Ishikawa (cell line): ENCODE measurements at regions not wholly inside any gene's neighbourhood (a gene's known extent, or its start where the extent isn't known, plus 50 kb on each side); places are given as distances from the start of the nearest gene placed in this dataset.

Source experiments
- EP300 ChIP-seq: IDR thresholded peaks from 2 replicates; pipeline ENCODE4 v1.6.1; 2012; ENCODE audit warnings: borderline replicate concordance
- FOXM1 ChIP-seq: IDR thresholded peaks from 2 replicates; pipeline ENCODE4 v1.6.1; 2012; ENCODE audit warnings: low read depth, borderline replicate concordance
- MAX ChIP-seq: IDR thresholded peaks from 2 replicates; pipeline ENCODE4 v1.6.1; 2012
- RAD21 ChIP-seq: IDR thresholded peaks from 2 replicates; pipeline ENCODE4 v1.6.1; 2012; ENCODE audit warnings: low read depth
- REST ChIP-seq: IDR thresholded peaks from 2 replicates; pipeline ENCODE4 v1.6.1; 2012; ENCODE audit warnings: low read depth, mild to moderate bottlenecking
- TAF1 ChIP-seq: IDR thresholded peaks from 2 replicates; pipeline ENCODE4 v1.6.1; 2012; ENCODE audit warnings: low read depth, mild to moderate bottlenecking
- TCF12 ChIP-seq: IDR thresholded peaks from 2 replicates; pipeline ENCODE4 v1.6.1; 2012; ENCODE audit warnings: low read depth
- TEAD4 ChIP-seq: IDR thresholded peaks from 2 replicates; pipeline ENCODE4 v1.6.1; 2012

DNA sequence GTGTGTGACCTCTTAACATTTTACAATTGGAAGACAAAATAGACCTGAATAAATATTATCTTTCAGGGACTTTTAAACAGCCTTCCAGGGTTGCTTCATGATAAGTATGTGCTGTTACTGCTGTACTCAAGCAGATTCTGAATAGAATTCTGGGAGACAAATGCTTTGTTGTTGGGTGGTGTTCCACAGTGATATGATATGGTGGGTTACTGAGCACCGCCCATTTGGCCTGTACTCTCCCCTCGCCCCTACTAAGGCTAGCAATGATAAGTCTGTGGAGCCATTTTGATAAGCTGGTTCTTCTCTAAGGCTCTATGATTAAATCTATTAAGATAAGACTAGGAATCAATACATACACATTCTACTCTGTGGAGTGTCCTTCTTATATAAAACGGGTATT, 89.8 kb upstream of the ITGA4 start:
- no peak for TF ChIP-seq EP300
- TF ChIP-seq FOXM1: no peak
- no peak for TF ChIP-seq MAX
- no peak for TF ChIP-seq TEAD4
- no peak for TF ChIP-seq TCF12
- TF ChIP-seq REST: no peak
- TF ChIP-seq TAF1: no peak
- TF ChIP-seq RAD21: no peak
